HG02973 (cell line): ENCODE measurements at regions not wholly inside any gene's neighbourhood (a gene's known extent, or its start where the extent isn't known, plus 50 kb on each side); places are given as distances from the start of the nearest gene placed in this dataset.

Experiments
- ATAC-seq: cut with Tn5 transposase; IDR thresholded peaks from one replicate; pipeline ENCODE4 v1.9.1; 2021; ENCODE audit warnings: moderate library complexity; ENCODE audit not compliant: unreplicated experiment

DNA sequence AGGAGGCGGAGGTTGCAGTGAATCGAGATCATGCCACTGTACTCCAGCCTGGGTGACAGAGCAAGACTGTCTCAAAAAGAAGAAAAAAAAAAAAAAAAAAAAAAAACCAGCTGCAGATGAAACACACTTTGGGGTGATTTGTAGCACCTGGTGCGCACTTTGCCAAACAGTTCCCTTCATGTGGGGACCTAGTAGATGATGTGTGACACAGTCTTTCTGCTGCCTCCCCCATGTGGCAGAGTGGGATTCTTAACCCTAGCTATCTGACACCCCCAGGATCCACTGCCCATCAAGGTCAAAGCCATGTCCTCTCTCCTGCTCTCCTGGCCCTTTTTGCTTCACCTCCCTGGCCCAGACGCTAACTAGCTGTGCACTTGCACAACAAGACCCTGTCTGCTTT is 52.1 kb upstream of the PDZD8 start:
- ATAC-seq = no peak

DNA sequence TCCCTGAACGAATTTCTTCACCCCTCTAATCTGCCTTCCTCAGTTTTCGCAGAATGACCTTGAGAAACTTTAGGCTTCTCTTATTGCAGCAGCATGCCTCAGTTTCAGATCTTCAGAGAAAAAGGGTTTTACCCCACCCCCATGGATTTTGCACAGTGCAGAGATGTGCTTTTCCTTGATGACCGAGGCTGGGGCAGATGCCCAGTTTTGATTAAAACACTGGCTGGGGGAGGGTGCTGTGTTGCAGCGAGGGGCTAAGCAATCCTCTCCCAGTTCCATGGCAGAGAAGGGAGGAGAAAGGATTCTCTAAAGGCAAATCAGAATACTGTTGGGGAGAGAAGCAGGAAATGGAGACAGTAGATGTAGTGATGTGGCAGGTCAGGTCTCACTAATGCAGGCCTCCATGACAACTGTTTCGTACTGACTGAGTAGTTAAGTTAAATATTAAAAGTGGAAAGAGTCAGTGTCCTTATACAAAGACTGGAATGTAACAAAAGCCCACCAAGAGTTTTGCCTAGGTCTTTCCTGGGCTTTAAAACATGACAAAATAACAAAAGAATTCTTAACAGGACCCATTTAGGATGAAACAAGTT is 50.8 kb upstream of the PDZD8 start:
- ATAC-seq = peak; percentile 72

DNA sequence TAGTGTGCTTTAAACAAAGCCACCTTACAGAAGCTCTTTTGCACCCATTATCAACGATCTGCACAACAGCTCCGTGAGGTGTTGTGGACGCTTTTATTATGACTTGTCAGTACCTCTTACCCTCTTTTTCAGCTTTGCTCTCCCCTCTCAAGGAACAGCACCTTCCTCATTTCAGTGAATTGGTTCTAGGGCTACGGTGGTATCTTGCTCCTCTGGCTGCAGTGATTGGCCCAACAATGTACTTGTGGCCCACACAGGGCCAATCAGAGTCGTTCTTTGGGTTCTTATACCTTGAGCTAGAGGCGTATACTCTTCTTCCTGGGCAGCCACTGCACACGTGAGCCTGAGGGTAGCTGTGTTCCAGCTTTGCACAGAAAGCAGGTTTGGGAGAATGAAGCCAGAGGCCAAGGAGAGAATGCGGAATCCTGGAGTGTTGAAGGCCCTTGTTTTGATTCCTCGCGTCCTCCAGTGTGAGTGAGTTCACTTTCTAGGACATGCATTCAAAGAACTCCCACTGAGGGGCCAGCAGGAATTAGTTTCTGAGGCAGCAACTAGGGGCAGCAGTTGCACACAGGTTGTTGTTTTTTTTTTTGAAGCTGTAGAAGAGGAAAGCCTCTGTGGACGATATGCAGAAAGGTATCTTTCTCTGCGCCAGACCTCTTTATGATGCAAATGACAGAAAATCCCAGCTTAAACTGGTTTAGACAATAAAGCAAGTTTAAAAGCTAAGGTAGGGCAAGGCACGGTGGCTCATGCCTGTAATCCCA is 49.8 kb upstream of the PDZD8 start:
- no peak for ATAC-seq
